Loucy (cell line): ENCODE measurements at regions not wholly inside any gene's neighbourhood (a gene's known extent, or its start where the extent isn't known, plus 50 kb on each side); places are given as distances from the start of the nearest gene placed in this dataset.

Experiments
- CTCF ChIP-seq: fragments of 200-600 bp; sonication (generic); conservative IDR thresholded peaks from 2 replicates; pipeline ENCODE4 v1.5.1; 2014; ENCODE audit warnings: mild to moderate bottlenecking, antibody characterized with exemption, low read length
- EZH2phosphoT487 ChIP-seq: fragments of 200-600 bp; IDR thresholded peaks from 2 replicates; pipeline ENCODE4 v1.6.1; 2018; ENCODE audit warnings: antibody characterized with exemption, mild to moderate bottlenecking, moderate library complexity, borderline replicate concordance

GRCh38 chr17:36661047-36661666 is 59.8 kb downstream of the MRM1 start:
- TF ChIP-seq CTCF (no peak), EZH2phosphoT487 (no peak)
